HuH-7.5 (cell line): ENCODE measurements at regions not wholly inside any gene's neighbourhood (a gene's known extent, or its start where the extent isn't known, plus 50 kb on each side); places are given as distances from the start of the nearest gene placed in this dataset.

Experiments
- DNase-seq: peaks from one replicate; pipeline ENCODE4 v3.0.0; 2011; ENCODE audit warnings: low spot score

- no peak for DNase-seq
Measured at GRCh38 chr9:106052735-106053134, 358.4 kb downstream of the TMEM38B start.

GRCh38 chr9:106056328-106056727, 362.0 kb downstream of the TMEM38B start:
- no peak for DNase-seq

- DNase-seq = no peak
Measured at GRCh38 chr9:106058460-106058859, 364.1 kb downstream of the TMEM38B start.

- DNase-seq = no peak
Measured at GRCh38 chr9:106059886-106060285, 365.5 kb downstream of the TMEM38B start.

- no peak for DNase-seq
Measured at GRCh38 chr9:106060885-106061284, 366.5 kb downstream of the TMEM38B start.

GRCh38 chr9:106062250-106062649, 367.9 kb downstream of the TMEM38B start:
- no peak for DNase-seq

GRCh38 chr9:106065136-106065535, 370.8 kb downstream of the TMEM38B start:
- DNase-seq = no peak

- DNase-seq = no peak
Measured at GRCh38 chr9:106065579-106066214, 371.4 kb downstream of the TMEM38B start.

GRCh38 chr9:106066940-106067524, 372.7 kb downstream of the TMEM38B start:
- no peak for DNase-seq

- DNase-seq = no peak
Measured at GRCh38 chr9:106069241-106069640, 374.9 kb downstream of the TMEM38B start.

GRCh38 chr9:106072421-106072820, 378.1 kb downstream of the TMEM38B start:
- no peak for DNase-seq

- no peak for DNase-seq
Measured at GRCh38 chr9:106074006-106074405, 379.7 kb downstream of the TMEM38B start.

GRCh38 chr9:106075236-106075959, 381.1 kb downstream of the TMEM38B start:
- no peak for DNase-seq

- DNase-seq = no peak
Measured at GRCh38 chr9:106075960-106076327, 381.6 kb downstream of the TMEM38B start.

GRCh38 chr9:106076711-106077110, 382.4 kb downstream of the TMEM38B start:
- DNase-seq = no peak

- no peak for DNase-seq
Measured at GRCh38 chr9:106077731-106078130, 383.4 kb downstream of the TMEM38B start.

GRCh38 chr9:106082621-106083020, 388.3 kb downstream of the TMEM38B start:
- DNase-seq = no peak

- no peak for DNase-seq
Measured at GRCh38 chr9:106084702-106085101, 390.4 kb downstream of the TMEM38B start.

GRCh38 chr9:106085479-106085878, 391.1 kb downstream of the TMEM38B start:
- DNase-seq = no peak

GRCh38 chr9:106092083-106092482, 397.7 kb downstream of the TMEM38B start:
- no peak for DNase-seq

GRCh38 chr9:106102821-106103220, 408.5 kb downstream of the TMEM38B start:
- no peak for DNase-seq

- no peak for DNase-seq
Measured at GRCh38 chr9:106104887-106105286, 410.5 kb downstream of the TMEM38B start.

GRCh38 chr9:106106396-106106795, 412.1 kb downstream of the TMEM38B start:
- no peak for DNase-seq

GRCh38 chr9:106107716-106108115, 413.4 kb downstream of the TMEM38B start:
- no peak for DNase-seq
